Sigmoid colon (tissue), 3 donors: ENCODE measurements at regions not wholly inside any gene's neighbourhood (a gene's known extent, or its start where the extent isn't known, plus 50 kb on each side); places are given as distances from the start of the nearest gene placed in this dataset.

ENCODE experiments used
- POLR2A ChIP-seq, 2 donors: fragments of 450-650 bp; IDR thresholded peaks; one replicate each; pipeline ENCODE4 v1.6.1; 2016; ENCODE audit warnings: antibody characterized with exemption in 2 of 2, mild to moderate bottlenecking in 2 of 2, moderate library complexity in 2 of 2
- TF ChIP-seq, protein P1 (sequence below), 4 experiments: fragments of 450-650 bp in 3 of 4; fragments of 200-600 bp in 1 of 4; IDR thresholded peaks; one replicate each; pipeline ENCODE4 v1.5.1; 2016 to 2019; ENCODE audit warnings: antibody characterized with exemption in 4 of 4, mild to moderate bottlenecking in 3 of 4, moderate library complexity in 2 of 4

DNA sequence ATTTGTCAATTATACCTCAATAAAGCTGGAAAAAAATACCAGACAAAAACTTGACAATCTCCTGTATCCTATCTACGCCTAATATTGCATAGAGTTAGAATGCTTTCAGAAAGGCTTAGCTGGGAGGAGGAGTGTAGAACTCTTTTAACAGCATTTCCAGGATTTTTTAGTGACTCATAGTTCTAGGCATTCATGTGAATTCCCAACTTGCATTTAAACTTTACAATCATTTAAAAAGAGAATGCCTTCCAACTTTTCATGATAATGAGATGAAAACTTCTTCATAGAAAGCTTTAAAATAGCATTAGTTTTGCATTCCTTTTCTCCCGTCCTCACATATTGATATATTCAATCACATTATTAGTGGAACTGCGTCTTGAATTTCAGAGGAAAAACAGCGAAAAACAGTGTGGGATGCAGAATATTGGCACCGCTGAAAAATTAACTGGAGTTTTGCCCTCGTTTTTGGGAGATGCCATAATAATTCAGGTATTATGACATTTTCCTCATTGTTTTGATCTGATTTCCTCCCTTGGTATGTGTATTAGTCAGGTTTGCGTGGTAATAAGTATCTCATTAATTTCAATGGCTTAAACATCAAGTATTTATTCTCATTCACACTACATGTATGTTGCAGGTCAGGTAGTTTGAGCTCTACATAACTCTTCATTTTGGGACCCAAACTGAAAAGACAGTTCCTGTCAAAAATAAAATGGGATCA, 293.2 kb upstream of the FIGN start:
- TF ChIP-seq, protein P1, sequence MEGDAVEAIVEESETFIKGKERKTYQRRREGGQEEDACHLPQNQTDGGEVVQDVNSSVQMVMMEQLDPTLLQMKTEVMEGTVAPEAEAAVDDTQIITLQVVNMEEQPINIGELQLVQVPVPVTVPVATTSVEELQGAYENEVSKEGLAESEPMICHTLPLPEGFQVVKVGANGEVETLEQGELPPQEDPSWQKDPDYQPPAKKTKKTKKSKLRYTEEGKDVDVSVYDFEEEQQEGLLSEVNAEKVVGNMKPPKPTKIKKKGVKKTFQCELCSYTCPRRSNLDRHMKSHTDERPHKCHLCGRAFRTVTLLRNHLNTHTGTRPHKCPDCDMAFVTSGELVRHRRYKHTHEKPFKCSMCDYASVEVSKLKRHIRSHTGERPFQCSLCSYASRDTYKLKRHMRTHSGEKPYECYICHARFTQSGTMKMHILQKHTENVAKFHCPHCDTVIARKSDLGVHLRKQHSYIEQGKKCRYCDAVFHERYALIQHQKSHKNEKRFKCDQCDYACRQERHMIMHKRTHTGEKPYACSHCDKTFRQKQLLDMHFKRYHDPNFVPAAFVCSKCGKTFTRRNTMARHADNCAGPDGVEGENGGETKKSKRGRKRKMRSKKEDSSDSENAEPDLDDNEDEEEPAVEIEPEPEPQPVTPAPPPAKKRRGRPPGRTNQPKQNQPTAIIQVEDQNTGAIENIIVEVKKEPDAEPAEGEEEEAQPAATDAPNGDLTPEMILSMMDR (IDR thresholded peaks at IDR 0.05), result no peak
- TF ChIP-seq POLR2A (IDR thresholded peaks at IDR 0.05), result no peak
